Smooth muscle cell (in vitro differentiated cells): ENCODE measurements at regions not wholly inside any gene's neighbourhood (a gene's known extent, or its start where the extent isn't known, plus 50 kb on each side); places are given as distances from the start of the nearest gene placed in this dataset.
"Not testable (repeated sequence)": the region's sequence is repeated elsewhere in the genome, so short reads cannot be mapped to it uniquely, and the experiment has no call there.

ENCODE experiments used
- DNase-seq: peaks from one replicate; lab custom pipeline; 2025; ENCODE audit not compliant: unreplicated experiment; lab: John Stamatoyannopoulos, UW
- H2AFZ ChIP-seq: fragments of 200-600 bp; sonication (generic); 2 replicates; pipeline ENCODE4 v1.6.0; 2016; ENCODE audit warnings: antibody characterized with exemption, low read depth, mild to moderate bottlenecking
- H3F3A ChIP-seq: fragments of 200-600 bp; sonication (generic); 2 replicates; pipeline ENCODE4 v1.6.0; 2017; ENCODE audit warnings: antibody characterized with exemption, low read depth
- H3K27ac ChIP-seq: fragments of 200-600 bp; sonication (generic); 2 replicates; pipeline ENCODE4 v1.5.1; 2016; ENCODE audit warnings: low read depth, mild to moderate bottlenecking
- H3K27me3 ChIP-seq: fragments of 200-600 bp; sonication (generic); 2 replicates; pipeline ENCODE4 v1.6.1; 2016; ENCODE audit warnings: low read depth, mild to moderate bottlenecking
- H3K36me3 ChIP-seq: fragments of 200-600 bp; sonication (generic); 2 replicates; pipeline ENCODE4 v1.5.1; 2016; ENCODE audit warnings: low read depth
- H3K4me1 ChIP-seq: fragments of 200-600 bp; sonication (generic); 2 replicates; pipeline ENCODE4 v1.5.1; 2016; ENCODE audit warnings: low read depth
- H3K4me2 ChIP-seq: fragments of 200-600 bp; sonication (generic); 2 replicates; pipeline ENCODE4 v1.6.0; 2016; ENCODE audit warnings: mild to moderate bottlenecking
- H3K4me3 ChIP-seq: fragments of 200-600 bp; sonication (generic); 2 replicates; pipeline ENCODE4 v1.5.1; 2016; ENCODE audit warnings: mild to moderate bottlenecking
- H3K79me2 ChIP-seq: fragments of 200-600 bp; sonication (generic); 2 replicates; pipeline ENCODE4 v1.6.0; 2016; ENCODE audit warnings: low read depth, mild to moderate bottlenecking
- H3K9ac ChIP-seq: fragments of 200-600 bp; sonication (generic); 2 replicates; pipeline ENCODE4 v1.6.0; 2016; ENCODE audit warnings: low read depth
- H3K9me3 ChIP-seq: fragments of 200-600 bp; sonication (generic); replicated peaks from 2 replicates; pipeline ENCODE4 v1.5.1; 2016; ENCODE audit warnings: low read depth
- H4K20me1 ChIP-seq: fragments of 200-600 bp; sonication (generic); 2 replicates; pipeline ENCODE4 v1.6.0; 2016; ENCODE audit warnings: low read depth
- CTCF ChIP-seq: fragments of 200-600 bp; sonication (generic); IDR thresholded peaks from 2 replicates; pipeline ENCODE4 v1.5.1; 2017; ENCODE audit warnings: borderline replicate concordance, mild to moderate bottlenecking, antibody characterized with exemption; ENCODE audit not compliant: insufficient read depth, poor library complexity, severe bottlenecking
- WGBS: methylation state at CpG from one replicate; pipeline ENCODE4 v1.1.7; 2016; ENCODE audit warnings: low lambda C conversion rate; 5-methylcytosine and 5-hydroxymethylcytosine counted together

- no peak for TF ChIP-seq CTCF
- H3K27ac ChIP-seq, result peak overlapping the region; percentile 83
- no peaks in the 10 kb centered on the region for H3K9me3 ChIP-seq
- no peak overlapping the region for H3K4me3 ChIP-seq
- H3K36me3 ChIP-seq, result no peaks in the 10 kb centered on the region
- peaks cover 13% of the 10 kb centered on the region for H3K4me1 ChIP-seq
- H2AFZ ChIP-seq, result no peak overlapping the region
- no peaks in the 10 kb centered on the region for H4K20me1 ChIP-seq
- 37% methylated on average over 2 of the region's 2 CpGs for WGBS
- no peak for DNase-seq
- H3K4me2 ChIP-seq, result peak overlapping the region; percentile 36
- H3K27me3 ChIP-seq, result no peaks in the 10 kb centered on the region
- H3K9ac ChIP-seq, result peak overlapping the region; percentile 39
- H3K79me2 ChIP-seq, result no peaks in the 10 kb centered on the region
- H3F3A ChIP-seq, result peaks cover 6% of the 10 kb centered on the region
These were observed 62.5 kb upstream of the TNFSF4 start for GRCh38 chr1:173269490-173270230.

- H3K27ac ChIP-seq, result peak overlapping the region; percentile 83
- 84% methylated on average over 2 of the region's 2 CpGs for WGBS
- DNase-seq, result no peak
These were observed 63.1 kb upstream of the TNFSF4 start for GRCh38 chr1:173270243-173270642.

GRCh38 chr1:173271021-173271420 is 63.9 kb upstream of the TNFSF4 start:
- H3K9ac ChIP-seq, H3F3A ChIP-seq, H3K36me3 ChIP-seq, DNase-seq, H3K79me2 ChIP-seq, H3K9me3 ChIP-seq, H3K4me3 ChIP-seq, H4K20me1 ChIP-seq, H3K27me3 ChIP-seq, H3K4me2 ChIP-seq, H2AFZ ChIP-seq: not testable (repeated sequence)
- Histone ChIP-seq H3K4me1 (peaks cover 13% of the 10 kb centered on the region), H3K27ac (peak overlapping the region; percentile 83)
- WGBS, result 100% methylated on average over 1 of the region's 1 CpG

More at GRCh38 chr1:173270243-173270642, 63.1 kb upstream of the TNFSF4 start:
- H3K4me1 ChIP-seq, result peaks cover 13% of the 10 kb centered on the region
- peak overlapping the region; percentile 25 for H3K4me2 ChIP-seq
- no peaks in the 10 kb centered on the region for H3K36me3 ChIP-seq
- H3K79me2 ChIP-seq, result no peaks in the 10 kb centered on the region
- no peak for TF ChIP-seq CTCF
- no peaks in the 10 kb centered on the region for H3K27me3 ChIP-seq
- H3K9ac ChIP-seq, result peak overlapping the region; percentile 39
- peaks cover 6% of the 10 kb centered on the region for H3F3A ChIP-seq
- no peaks in the 10 kb centered on the region for H3K9me3 ChIP-seq
- no peak overlapping the region for H3K4me3 ChIP-seq
- no peaks in the 10 kb centered on the region for H4K20me1 ChIP-seq
- H2AFZ ChIP-seq, result no peak overlapping the region

- no peak for TF ChIP-seq CTCF
- H3K9ac ChIP-seq, result no peak overlapping the region
- no peak overlapping the region for H3K27ac ChIP-seq
- H2AFZ ChIP-seq, result no peak overlapping the region
- WGBS, result 77% methylated on average over 1 of the region's 1 CpG
- H3K79me2 ChIP-seq, result no peaks in the 10 kb centered on the region
- no peak overlapping the region for H3K4me3 ChIP-seq
- no peak overlapping the region for H3K4me2 ChIP-seq
- DNase-seq, result no peak
- H3K4me1 ChIP-seq, result no peaks in the 10 kb centered on the region
- H4K20me1 ChIP-seq, result no peaks in the 10 kb centered on the region
- H3K36me3 ChIP-seq, result no peaks in the 10 kb centered on the region
- H3K9me3 ChIP-seq, result no peaks in the 10 kb centered on the region
- no peaks in the 10 kb centered on the region for H3K27me3 ChIP-seq
- H3F3A ChIP-seq, result no peaks in the 10 kb centered on the region
These were observed 68.4 kb upstream of the TNFSF4 start for GRCh38 chr1:173275496-173275895.
